ENCODE measurements at regions not wholly inside any gene's neighbourhood (a gene's known extent, or its start where the extent isn't known, plus 50 kb on each side); places are given as distances from the start of the nearest gene placed in this dataset.

DNA sequence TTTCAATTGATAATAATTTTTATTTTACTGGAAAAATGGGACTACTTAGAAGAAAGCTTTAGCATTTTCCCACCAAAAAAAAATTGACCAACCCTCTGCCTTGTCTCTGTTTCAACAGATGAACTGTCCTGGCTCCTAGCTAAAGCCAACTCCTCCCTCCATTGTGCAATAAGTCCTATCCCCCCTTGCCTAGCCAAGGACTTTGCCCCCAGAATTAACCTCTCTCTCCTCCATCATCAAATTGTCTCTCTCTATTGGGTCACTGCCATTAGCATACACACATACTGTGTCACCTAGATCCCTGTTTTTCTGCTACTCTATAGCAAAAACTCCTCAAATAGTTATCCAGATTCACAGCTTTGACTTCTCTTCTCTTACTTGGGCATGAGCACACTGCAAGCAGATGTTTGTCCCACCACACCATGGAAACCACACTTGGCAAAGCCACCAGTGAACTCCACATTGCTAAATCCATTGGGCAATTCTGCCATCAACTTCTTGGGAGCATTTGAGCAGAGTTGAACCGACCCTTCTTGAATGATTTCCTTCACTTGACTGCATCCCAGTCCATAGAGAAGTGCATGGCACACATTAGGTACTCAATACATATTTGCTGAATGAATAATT is 91.4 kb upstream of the NEBL start:
- Histone ChIP-seq H3K27me3 (ENCODE audit: insufficient read depth, insufficient read length) (no peaks in the 10 kb centered on the region), H3K9me3 (ENCODE audit: insufficient read depth, low read length) (peaks cover 2% of the 10 kb centered on the region; the same call in 1 of the 2 replicates), H3K9ac (ENCODE audit: insufficient read length, low read depth) (no peak overlapping the region), H3K4me1 (ENCODE audit: insufficient read depth, insufficient read length) (no peaks in the 10 kb centered on the region), H3K36me3 (ENCODE audit: insufficient read depth, insufficient read length, low read length) (no peaks in the 10 kb centered on the region), H3K4me3 (ENCODE audit: insufficient read length, low read depth) (no peak overlapping the region)
- DNase-seq (ENCODE audit: low read depth, low spot score): no peak
- TF ChIP-seq ZNF274 (IDR thresholded peaks at IDR 0.05; ENCODE audit: low read depth, low read length) (no peak), YY1 (IDR thresholded peaks at IDR 0.05; ENCODE audit: insufficient read depth, insufficient read length) (no peak), SUZ12 (IDR thresholded peaks at IDR 0.05; ENCODE audit: extremely low read depth, insufficient read depth, insufficient read length) (no peak)

DNA sequence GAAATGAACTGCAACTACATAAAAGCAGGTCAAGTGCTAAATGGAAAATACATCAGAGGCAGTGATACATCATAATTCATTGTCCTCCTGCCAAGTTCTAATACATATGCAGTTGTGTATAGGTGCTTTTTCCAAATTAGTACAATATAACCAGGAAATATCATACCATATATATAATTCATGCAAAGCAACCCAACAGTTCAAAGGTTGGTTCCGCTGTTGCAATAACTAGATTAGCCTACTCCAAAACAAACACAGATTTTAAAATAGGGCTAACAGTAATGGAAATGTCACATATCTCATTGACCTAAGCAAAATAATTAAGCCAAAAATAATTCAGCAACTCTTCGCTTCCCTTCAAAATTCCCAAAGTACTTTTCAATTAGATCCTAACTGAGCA is 88.9 kb upstream of the NEBL start:
- Histone ChIP-seq H3K4me3 (ENCODE audit: insufficient read length, low read depth) (no peak overlapping the region), H3K36me3 (ENCODE audit: insufficient read depth, insufficient read length, low read length) (no peaks in the 10 kb centered on the region), H3K9me3 (ENCODE audit: insufficient read depth, low read length) (no peaks in the 10 kb centered on the region), H3K4me1 (ENCODE audit: insufficient read depth, insufficient read length) (no peaks in the 10 kb centered on the region), H3K27me3 (ENCODE audit: insufficient read depth, insufficient read length) (no peaks in the 10 kb centered on the region), H3K9ac (ENCODE audit: insufficient read length, low read depth) (no peak overlapping the region)
- TF ChIP-seq ZNF274 (IDR thresholded peaks at IDR 0.05; ENCODE audit: low read depth, low read length) (no peak), YY1 (IDR thresholded peaks at IDR 0.05; ENCODE audit: insufficient read depth, insufficient read length) (no peak), SUZ12 (IDR thresholded peaks at IDR 0.05; ENCODE audit: extremely low read depth, insufficient read depth, insufficient read length) (no peak)
- no peak for DNase-seq (ENCODE audit: low read depth, low spot score)

DNA sequence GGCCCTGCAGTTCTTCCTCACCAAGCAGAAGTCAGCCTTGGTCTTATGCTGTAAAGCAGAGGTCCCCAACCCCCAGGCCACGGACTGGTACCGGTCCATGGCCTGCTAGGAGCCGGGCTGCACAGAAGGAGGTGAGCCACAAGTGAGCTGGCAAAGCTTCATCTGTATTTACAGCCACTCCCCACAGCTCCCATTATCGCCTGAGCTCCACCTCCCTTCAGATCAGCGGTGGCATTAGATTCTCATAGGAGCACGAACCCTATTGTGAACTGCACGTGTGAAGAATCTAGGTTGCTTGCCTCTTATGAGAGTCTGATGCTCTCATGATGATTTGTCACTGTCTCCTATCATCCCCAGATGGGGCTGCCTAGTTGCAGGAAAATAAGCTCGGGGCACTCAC is 87.6 kb upstream of the NEBL start:
- Histone ChIP-seq H3K4me3 (ENCODE audit: insufficient read length, low read depth) (no peak overlapping the region), H3K27me3 (ENCODE audit: insufficient read depth, insufficient read length) (no peaks in the 10 kb centered on the region), H3K4me1 (ENCODE audit: insufficient read depth, insufficient read length) (no peaks in the 10 kb centered on the region), H3K36me3 (ENCODE audit: insufficient read depth, insufficient read length, low read length) (no peaks in the 10 kb centered on the region), H3K9me3 (ENCODE audit: insufficient read depth, low read length) (no peaks in the 10 kb centered on the region), H3K9ac (ENCODE audit: insufficient read length, low read depth) (no peak overlapping the region)
- TF ChIP-seq SUZ12 (IDR thresholded peaks at IDR 0.05; ENCODE audit: extremely low read depth, insufficient read depth, insufficient read length) (no peak), ZNF274 (IDR thresholded peaks at IDR 0.05; ENCODE audit: low read depth, low read length) (no peak), YY1 (IDR thresholded peaks at IDR 0.05; ENCODE audit: insufficient read depth, insufficient read length) (no peak)
- DNase-seq (ENCODE audit: low read depth, low spot score): no peak

DNA sequence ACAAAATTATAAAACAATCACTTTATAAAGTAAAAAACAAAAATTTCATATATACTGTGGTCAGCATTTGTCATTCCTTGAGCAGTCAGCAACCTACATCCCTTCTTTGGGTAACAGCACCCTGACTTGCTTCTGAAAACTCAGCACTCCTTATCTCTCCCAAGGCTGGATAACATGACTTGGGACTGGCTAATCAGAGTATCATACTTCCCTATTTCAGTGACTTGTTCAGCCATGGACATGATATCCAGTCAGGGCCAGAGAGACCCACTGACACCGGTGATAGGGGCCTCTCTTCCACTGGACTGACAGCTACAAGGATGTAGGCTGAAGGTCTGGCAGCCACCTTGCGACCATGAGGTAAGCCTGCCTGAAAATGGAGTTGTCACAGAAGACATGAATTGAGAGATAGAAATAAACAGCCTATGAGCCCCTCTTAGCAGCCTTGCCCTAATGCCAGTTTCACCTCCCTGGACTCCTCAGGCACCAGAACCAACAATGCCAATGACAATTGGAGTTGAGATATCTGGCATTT is 84.4 kb upstream of the NEBL start:
- Histone ChIP-seq H3K36me3 (ENCODE audit: insufficient read depth, insufficient read length, low read length) (no peaks in the 10 kb centered on the region), H3K9me3 (ENCODE audit: insufficient read depth, low read length) (no peaks in the 10 kb centered on the region), H3K9ac (ENCODE audit: insufficient read length, low read depth) (no peak overlapping the region), H3K4me3 (ENCODE audit: insufficient read length, low read depth) (no peak overlapping the region), H3K27me3 (ENCODE audit: insufficient read depth, insufficient read length) (no peaks in the 10 kb centered on the region), H3K4me1 (ENCODE audit: insufficient read depth, insufficient read length) (no peaks in the 10 kb centered on the region)
- no peak for TF ChIP-seq SUZ12 (IDR thresholded peaks at IDR 0.05; ENCODE audit: extremely low read depth, insufficient read depth, insufficient read length)
- TF ChIP-seq YY1 (IDR thresholded peaks at IDR 0.05; ENCODE audit: insufficient read depth, insufficient read length): no peak
- TF ChIP-seq ZNF274 (IDR thresholded peaks at IDR 0.05; ENCODE audit: low read depth, low read length): no peak
- no peak for DNase-seq (ENCODE audit: low read depth, low spot score)

DNA sequence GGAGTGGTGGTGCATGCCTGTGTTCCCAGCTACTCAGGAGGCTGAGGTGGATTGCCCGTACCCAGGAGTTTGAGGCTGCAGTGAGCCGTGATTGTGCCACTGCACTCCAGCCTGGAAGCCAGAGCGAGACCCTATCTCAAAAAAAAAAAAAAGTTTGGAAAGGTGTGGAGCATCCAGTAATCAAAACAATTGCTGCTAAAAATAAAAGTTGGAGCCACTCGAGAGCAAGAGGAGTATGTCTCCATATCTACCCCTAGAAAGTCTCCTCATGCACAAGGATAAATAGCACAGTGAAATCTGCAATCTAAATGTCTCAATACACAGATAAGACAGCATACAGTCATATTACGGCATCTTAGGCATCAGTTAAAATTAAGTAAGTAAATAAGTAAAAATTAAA is 81.5 kb upstream of the NEBL start:
- no peak for DNase-seq (ENCODE audit: low read depth, low spot score)
- no peak overlapping the region for H3K9ac ChIP-seq (ENCODE audit: insufficient read length, low read depth)
- no peaks in the 10 kb centered on the region for H3K36me3 ChIP-seq (ENCODE audit: insufficient read depth, insufficient read length, low read length)
- H3K4me1 ChIP-seq (ENCODE audit: insufficient read depth, insufficient read length): no peaks in the 10 kb centered on the region
- no peaks in the 10 kb centered on the region for H3K9me3 ChIP-seq (ENCODE audit: insufficient read depth, low read length)
- TF ChIP-seq SUZ12 (IDR thresholded peaks at IDR 0.05; ENCODE audit: extremely low read depth, insufficient read depth, insufficient read length): no peak
- TF ChIP-seq ZNF274 (IDR thresholded peaks at IDR 0.05; ENCODE audit: low read depth, low read length): no peak
- no peak for TF ChIP-seq YY1 (IDR thresholded peaks at IDR 0.05; ENCODE audit: insufficient read depth, insufficient read length)
- no peak overlapping the region for H3K4me3 ChIP-seq (ENCODE audit: insufficient read length, low read depth)
- H3K27me3 ChIP-seq (ENCODE audit: insufficient read depth, insufficient read length): no peaks in the 10 kb centered on the region

DNA sequence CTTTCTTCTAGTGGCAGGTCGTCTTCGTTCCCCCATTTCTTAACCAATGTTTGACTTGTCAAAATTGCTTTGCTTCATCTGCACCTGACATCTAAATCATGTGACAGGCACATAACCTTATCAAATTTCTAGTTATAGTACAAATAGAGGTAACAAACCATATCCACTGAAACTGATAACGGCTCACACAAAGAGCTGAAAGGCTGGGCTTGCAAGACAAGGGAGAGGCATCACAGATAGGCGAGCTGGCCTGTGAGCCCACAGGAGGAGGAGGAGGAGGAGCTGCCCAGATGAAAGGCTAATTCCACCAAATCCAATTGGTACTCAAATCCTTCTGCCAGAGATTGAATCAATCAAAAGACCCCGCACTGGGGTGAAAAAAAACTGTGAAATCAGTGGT is 80.2 kb upstream of the NEBL start:
- H3K27me3 ChIP-seq (ENCODE audit: insufficient read depth, insufficient read length): no peaks in the 10 kb centered on the region
- no peak overlapping the region for H3K9ac ChIP-seq (ENCODE audit: insufficient read length, low read depth)
- DNase-seq (ENCODE audit: low read depth, low spot score): no peak
- no peaks in the 10 kb centered on the region for H3K36me3 ChIP-seq (ENCODE audit: insufficient read depth, insufficient read length, low read length)
- H3K4me1 ChIP-seq (ENCODE audit: insufficient read depth, insufficient read length): no peaks in the 10 kb centered on the region
- no peaks in the 10 kb centered on the region for H3K9me3 ChIP-seq (ENCODE audit: insufficient read depth, low read length)
- no peak overlapping the region for H3K4me3 ChIP-seq (ENCODE audit: insufficient read length, low read depth)
- no peak for TF ChIP-seq SUZ12 (IDR thresholded peaks at IDR 0.05; ENCODE audit: extremely low read depth, insufficient read depth, insufficient read length)
- no peak for TF ChIP-seq ZNF274 (IDR thresholded peaks at IDR 0.05; ENCODE audit: low read depth, low read length)
- TF ChIP-seq YY1 (IDR thresholded peaks at IDR 0.05; ENCODE audit: insufficient read depth, insufficient read length): no peak

DNA sequence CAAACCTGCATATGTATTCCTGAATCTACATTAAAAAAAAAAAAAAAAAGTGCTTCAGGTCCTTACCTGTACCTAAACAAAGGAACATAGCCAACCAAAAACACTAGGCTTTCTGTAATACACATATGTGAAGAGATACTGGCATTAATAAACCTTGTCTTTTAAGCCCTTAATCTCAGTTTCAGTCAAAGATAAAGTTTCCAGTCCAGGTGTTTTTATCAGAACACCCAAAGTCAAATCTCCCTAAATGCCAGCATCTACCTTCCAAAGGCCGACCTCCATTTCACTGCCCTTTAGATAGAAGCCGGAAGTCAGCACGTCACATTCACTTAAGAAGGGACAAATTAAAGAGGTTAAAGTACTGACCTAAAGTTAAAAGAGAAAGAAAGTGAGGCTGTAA is 79.8 kb upstream of the NEBL start:
- Histone ChIP-seq H3K9ac (ENCODE audit: insufficient read length, low read depth) (no peak overlapping the region), H3K4me3 (ENCODE audit: insufficient read length, low read depth) (no peak overlapping the region), H3K36me3 (ENCODE audit: insufficient read depth, insufficient read length, low read length) (no peaks in the 10 kb centered on the region), H3K9me3 (ENCODE audit: insufficient read depth, low read length) (no peaks in the 10 kb centered on the region), H3K4me1 (ENCODE audit: insufficient read depth, insufficient read length) (no peaks in the 10 kb centered on the region), H3K27me3 (ENCODE audit: insufficient read depth, insufficient read length) (no peaks in the 10 kb centered on the region)
- TF ChIP-seq YY1 (IDR thresholded peaks at IDR 0.05; ENCODE audit: insufficient read depth, insufficient read length): no peak
- TF ChIP-seq SUZ12 (IDR thresholded peaks at IDR 0.05; ENCODE audit: extremely low read depth, insufficient read depth, insufficient read length): no peak
- no peak for TF ChIP-seq ZNF274 (IDR thresholded peaks at IDR 0.05; ENCODE audit: low read depth, low read length)
- no peak for DNase-seq (ENCODE audit: low read depth, low spot score)

All from NT2/D1 (cell line).